ENCODE measurements at regions not wholly inside any gene's neighbourhood (a gene's known extent, or its start where the extent isn't known, plus 50 kb on each side); places are given as distances from the start of the nearest gene placed in this dataset.

GRCh38 chr6:144500892-144501291, 215.8 kb downstream of the UTRN start:
- TF ChIP-seq GATA1 (IDR thresholded peaks at IDR 0.05; ENCODE audit: low read depth, low read length) (no peak), POLR2A (IDR thresholded peaks at IDR 0.05; ENCODE audit: low read length) (no peak)
